H1 (cell line): ENCODE measurements at regions not wholly inside any gene's neighbourhood (a gene's known extent, or its start where the extent isn't known, plus 50 kb on each side); places are given as distances from the start of the nearest gene placed in this dataset.

Experiments used
- CTCF ChIA-PET: fragments of 300-600 bp; sonication (Branson Sonifier 250); formaldehyde crosslinking; loops from one replicate; lab custom pipeline; 2021; ENCODE audit not compliant: partially characterized antibody; lab: Charles Lee
- POLR2A ChIA-PET: fragments of 300-600 bp; sonication (Branson Sonifier 250); formaldehyde crosslinking; loops from one replicate; lab custom pipeline; 2021; ENCODE audit warnings: inconsistent platforms; ENCODE audit not compliant: partially characterized antibody; lab: Charles Lee
- DNase-seq, 2 experiments: peaks; one replicate each; pipeline versions ENCODE4 v3.0.0 to v3.0.0-alpha.2; 2010 to 2022; ENCODE audit warnings: low spot score in 2 of 2, low read depth in 1 of 2, mixed read lengths in 1 of 2
- FAIRE-seq: peaks from 2 replicates; lab custom pipeline; 2011; peaks lifted over from hg19 to GRCh38; lab: Jason Lieb, UNC
- H2AFZ ChIP-seq: 2 replicates; pipeline ENCODE4 v1.8.1; 2012; ENCODE audit warnings: low read length, inconsistent platforms
- H2AK5ac ChIP-seq: 2 replicates; pipeline ENCODE4 v1.6.1; 2013; ENCODE audit warnings: low read depth, low read length
- H2BK120ac ChIP-seq: replicated peaks from 2 replicates; pipeline ENCODE3; 2013; ENCODE audit warnings: low read depth, low read length, inconsistent platforms
- H2BK12ac ChIP-seq: 2 replicates; pipeline ENCODE4 v1.6.1; 2013; ENCODE audit warnings: low read depth, low read length
- H2BK15ac ChIP-seq: 2 replicates; pipeline ENCODE4 v1.6.1; 2013; ENCODE audit warnings: low read length
- H2BK20ac ChIP-seq: 2 replicates; pipeline ENCODE4 v1.6.1; 2013; ENCODE audit warnings: low read length
- H2BK5ac ChIP-seq: 2 replicates; pipeline ENCODE4 v1.6.1; 2013; ENCODE audit warnings: low read depth, low read length
- H3K14ac ChIP-seq: 2 replicates; pipeline ENCODE4 v1.6.1; 2013; ENCODE audit warnings: inconsistent platforms; ENCODE audit not compliant: insufficient read length
- H3K18ac ChIP-seq: 2 replicates; pipeline ENCODE4 v1.6.1; 2013; ENCODE audit warnings: low read length; ENCODE audit errors: extremely low read depth
- H3K23ac ChIP-seq: 2 replicates; pipeline ENCODE4 v1.6.1; 2013; ENCODE audit warnings: inconsistent platforms; ENCODE audit not compliant: insufficient read length
- H3K23me2 ChIP-seq: 2 replicates; pipeline ENCODE4 v1.6.1; 2013; ENCODE audit warnings: low read depth, low read length
- H3K27ac ChIP-seq: 2 replicates; pipeline ENCODE4 v1.6.1; 2011; ENCODE audit warnings: low read depth, low read length, inconsistent platforms
- H3K27me3 ChIP-seq, 4 experiments: replicated peaks in 1 of 4; 1 replicate in 1 of 4; 2 replicates in 3 of 4; pipeline versions ENCODE4 v1.6.1 to v1.8.1; 2011 to 2013; ENCODE audit warnings: low read length in 3 of 4, mild to moderate bottlenecking in 3 of 4, inconsistent platforms in 2 of 4, mixed read lengths in 2 of 4, moderate library complexity in 1 of 4; ENCODE audit not compliant: control insufficient read depth in 3 of 4, insufficient read depth in 3 of 4; ENCODE audit errors: extremely low read depth in 1 of 4
- H3K36me3 ChIP-seq, 4 experiments: 2 replicates each; pipeline versions ENCODE4 v1.6.1 to v1.8.1; 2011 to 2013; ENCODE audit warnings: mild to moderate bottlenecking in 4 of 4, low read length in 3 of 4, moderate library complexity in 2 of 4, control low read depth in 1 of 4, inconsistent platforms in 1 of 4; ENCODE audit not compliant: insufficient read depth in 4 of 4, control insufficient read depth in 2 of 4
- H3K4ac ChIP-seq: replicated peaks from 2 replicates; pipeline ENCODE3; 2013; ENCODE audit warnings: low read length, low read depth, mixed read lengths, inconsistent platforms; ENCODE audit not compliant: insufficient read length
- H3K4me1 ChIP-seq, 4 experiments: replicated peaks in 1 of 4; 1 replicate in 1 of 4; 2 replicates in 3 of 4; pipeline versions ENCODE4 v1.6.1 to v1.8.1; 2011 to 2013; ENCODE audit warnings: low read length in 3 of 4, inconsistent platforms in 2 of 4, mixed read lengths in 1 of 4; ENCODE audit not compliant: insufficient read depth in 4 of 4, control insufficient read depth in 3 of 4
- H3K4me2 ChIP-seq, 2 experiments: 2 replicates each; pipeline versions ENCODE4 v1.6.1 to v1.8.1; 2011 to 2013; ENCODE audit warnings: low read depth in 2 of 2, low read length in 2 of 2, control low read depth in 1 of 2, inconsistent platforms in 1 of 2, mild to moderate bottlenecking in 1 of 2; ENCODE audit not compliant: insufficient read depth in 1 of 2
- H3K4me3 ChIP-seq, 4 experiments: fragments of 200-600, 300-600 bp in 1 of 4; sonication (generic), shearing (Covaris generic), sonication (Bioruptor Twin) in 1 of 4; 2 replicates each; pipeline versions ENCODE4 v1.5.1 to v1.8.1; 2011 to 2016; ENCODE audit warnings: low read length in 4 of 4, low read depth in 3 of 4, control low read depth in 2 of 4, inconsistent platforms in 2 of 4, mild to moderate bottlenecking in 2 of 4, mixed read lengths in 1 of 4, moderate library complexity in 1 of 4; ENCODE audit not compliant: insufficient read depth in 2 of 4; ENCODE audit errors: extremely low read depth in 1 of 4
- H3K56ac ChIP-seq: replicated peaks from 2 replicates; pipeline ENCODE3; 2013; ENCODE audit warnings: low read depth, mild to moderate bottlenecking, mixed read lengths, low read length, inconsistent platforms; ENCODE audit not compliant: insufficient read length
- H3K79me1 ChIP-seq: 2 replicates; pipeline ENCODE4 v1.6.1; 2013; ENCODE audit warnings: low read depth, low read length, control low read depth
- H3K79me2 ChIP-seq, 2 experiments: 2 replicates each; pipeline versions ENCODE4 v1.6.1 to v1.8.1; 2012 to 2013; ENCODE audit warnings: low read length in 2 of 2, mild to moderate bottlenecking in 2 of 2, inconsistent platforms in 1 of 2; ENCODE audit not compliant: insufficient read depth in 2 of 2, control insufficient read depth in 1 of 2
- H3K9ac ChIP-seq, 4 experiments: replicated peaks in 1 of 4; 1 replicate in 1 of 4; 2 replicates in 3 of 4; pipeline versions ENCODE4 v1.6.1 to v1.8.1; 2011 to 2013; ENCODE audit warnings: low read depth in 3 of 4, low read length in 3 of 4, control low read depth in 2 of 4, mild to moderate bottlenecking in 2 of 4, moderate library complexity in 2 of 4, inconsistent platforms in 1 of 4; ENCODE audit errors: extremely low read depth in 1 of 4
- H3K9me3 ChIP-seq, 2 experiments: 2 replicates each; pipeline versions ENCODE4 v1.6.1 to v1.8.1; 2012 to 2013; ENCODE audit warnings: mild to moderate bottlenecking in 2 of 2, moderate library complexity in 2 of 2, control low read depth in 1 of 2, inconsistent platforms in 1 of 2, low read depth in 1 of 2, low read length in 1 of 2, mixed read lengths in 1 of 2; ENCODE audit not compliant: insufficient read depth in 2 of 2
- H4K20me1 ChIP-seq, 2 experiments: replicated peaks in 1 of 2; 2 replicates each; pipeline versions ENCODE3 to v1.8.1; 2011 to 2013; ENCODE audit warnings: inconsistent platforms in 2 of 2, low read length in 2 of 2, mild to moderate bottlenecking in 1 of 2; ENCODE audit not compliant: insufficient read depth in 2 of 2, control insufficient read depth in 1 of 2
- H4K5ac ChIP-seq: 2 replicates; pipeline ENCODE4 v1.6.1; 2013; ENCODE audit warnings: low read length, low read depth, mixed read lengths, inconsistent platforms; ENCODE audit not compliant: insufficient read length
- H4K8ac ChIP-seq: 2 replicates; pipeline ENCODE4 v1.8.0; 2013; ENCODE audit warnings: mild to moderate bottlenecking, moderate library complexity, low read length, inconsistent platforms; ENCODE audit not compliant: insufficient read depth; ENCODE audit errors: extremely low read depth
- H4K91ac ChIP-seq: replicated peaks from 2 replicates; pipeline ENCODE3; 2013; ENCODE audit warnings: low read length, mixed read lengths, inconsistent platforms; ENCODE audit not compliant: insufficient read length
- CBX8 ChIP-seq: fragments of 300-800, 300-1000 bp; sonication (generic); IDR thresholded peaks from 2 replicates; pipeline ENCODE4 v1.7.1; 2016; ENCODE audit warnings: low read depth, low read length, borderline replicate concordance
- CEBPB ChIP-seq: IDR thresholded peaks from 2 replicates; pipeline ENCODE4 v1.6.1; 2012; ENCODE audit warnings: low read depth, low read length
- FOSL1 ChIP-seq: IDR thresholded peaks from 2 replicates; pipeline ENCODE4 v1.6.1; 2011; ENCODE audit warnings: mild to moderate bottlenecking, low read depth, low read length, moderate library complexity; ENCODE audit not compliant: insufficient read depth
- GABPA ChIP-seq: IDR thresholded peaks from 2 replicates; pipeline ENCODE4 v1.6.1; 2011; ENCODE audit warnings: mild to moderate bottlenecking, low read length, moderate library complexity, borderline replicate concordance; ENCODE audit not compliant: insufficient read depth
- GTF2F1 ChIP-seq: IDR thresholded peaks from 2 replicates; pipeline ENCODE4 v1.6.1; 2012; ENCODE audit warnings: low read depth, low read length, improper control_type of control experiment, borderline replicate concordance
- HDAC2 ChIP-seq, 2 experiments: fragments of 300-600 bp in 1 of 2; sonication (generic) in 1 of 2; IDR thresholded peaks; 2 replicates each; pipeline ENCODE4 v1.6.1; 2011 to 2012; ENCODE audit warnings: low read depth in 2 of 2, low read length in 2 of 2, mild to moderate bottlenecking in 2 of 2, moderate library complexity in 2 of 2, borderline replicate concordance in 1 of 2, inconsistent platforms in 1 of 2
- POLR2AphosphoS5 ChIP-seq: IDR thresholded peaks from 2 replicates; pipeline ENCODE4 v1.6.1; 2011; ENCODE audit warnings: low read depth, low read length
- SAP30 ChIP-seq: fragments of 300-600 bp; sonication (generic); IDR thresholded peaks from 2 replicates; pipeline ENCODE4 v1.7.1; 2012; ENCODE audit warnings: low read length, moderate library complexity, mild to moderate bottlenecking, inconsistent platforms; ENCODE audit not compliant: insufficient read depth, insufficient replicate concordance
- SRF ChIP-seq: IDR thresholded peaks from 2 replicates; pipeline ENCODE4 v1.6.1; 2011; ENCODE audit warnings: mild to moderate bottlenecking, low read depth, low read length, moderate library complexity
- TAF1 ChIP-seq: IDR thresholded peaks from 2 replicates; pipeline ENCODE4 v1.6.1; 2011; ENCODE audit warnings: mild to moderate bottlenecking, low read depth, low read length
- TCF12 ChIP-seq: IDR thresholded peaks from 2 replicates; pipeline ENCODE4 v1.6.1; 2011; ENCODE audit warnings: low read depth, mild to moderate bottlenecking, low read length
- YY1 ChIP-seq: IDR thresholded peaks from 2 replicates; pipeline ENCODE4 v1.6.1; 2011; ENCODE audit warnings: low read depth, mild to moderate bottlenecking, low read length
- WGBS, 2 experiments: shearing (Covaris generic) in 1 of 2; methylation state at CpG; one replicate each; pipeline versions ENCODE4 v1.1.6 to v1.1.7; 2013 to 2015; ENCODE audit warnings: low lambda C conversion rate in 2 of 2, mixed read lengths in 2 of 2, inconsistent platforms in 1 of 2, low coverage in 1 of 2, missing lambda C conversion rate in 1 of 2; ENCODE audit not compliant: insufficient replicate concordance in 2 of 2, insufficient coverage in 1 of 2, insufficient read length in 1 of 2; ENCODE audit errors: extremely low coverage in 1 of 2, missing lambda C conversion rate in 1 of 2; 5-methylcytosine and 5-hydroxymethylcytosine counted together
- TF ChIP-seq, protein P1 (sequence below): IDR thresholded peaks from 2 replicates; pipeline ENCODE4 v1.6.1; 2012; ENCODE audit warnings: inconsistent platforms

DNA sequence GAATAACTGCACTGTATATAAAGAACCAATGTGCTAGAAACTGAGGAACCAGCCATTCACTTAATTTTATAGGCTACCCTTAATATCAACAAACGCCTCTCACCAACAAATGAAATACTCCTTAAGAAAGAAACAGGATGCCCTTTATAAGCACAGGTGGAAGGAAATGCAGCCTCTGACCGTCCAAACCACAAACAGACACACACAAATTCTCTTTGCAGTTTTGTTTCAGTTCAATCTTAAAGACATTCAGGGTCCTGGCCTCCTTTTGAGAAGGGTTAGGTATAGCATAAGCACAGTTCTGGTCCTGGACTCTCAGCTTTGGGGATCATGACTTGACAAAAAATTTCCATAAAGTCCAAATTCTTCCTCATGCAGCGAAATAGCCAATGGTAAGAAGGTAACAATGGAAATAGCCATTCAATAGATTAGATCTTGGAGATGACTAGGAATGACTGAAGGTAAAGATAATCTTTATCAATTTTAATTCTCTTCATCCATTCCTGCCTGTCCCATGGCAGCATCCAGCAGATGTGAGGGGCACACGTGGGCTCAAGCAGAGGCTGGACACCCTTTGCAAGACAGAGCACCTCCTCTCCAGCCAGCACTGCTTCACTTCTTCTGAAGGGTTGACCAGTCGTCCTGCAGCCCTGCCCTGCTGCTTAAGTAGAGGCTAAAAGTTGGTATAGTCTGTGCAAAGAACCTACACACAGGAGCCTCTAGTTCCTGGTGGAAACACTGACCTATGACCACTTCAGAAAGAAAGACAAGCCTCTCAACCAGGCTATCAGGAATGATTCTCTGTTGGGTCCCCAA lies 123.9 kb downstream of the CD83 start:
- no peaks in the 10 kb centered on the region for H3K79me1 ChIP-seq
- H2BK20ac ChIP-seq = no peak overlapping the region
- H3K27me3 ChIP-seq = no peaks in the 10 kb centered on the region
- H4K5ac ChIP-seq = no peak overlapping the region
- WGBS, 2 experiments = 88% methylated on average over 5 of the region's 5 CpGs; no CpG with 5 or more reads in 1 of the 2 experiments
- H3K23me2 ChIP-seq = no peaks in the 10 kb centered on the region
- H2BK12ac ChIP-seq = no peak overlapping the region
- peaks cover 0 to 3% (median 0%) of the 10 kb centered on the region in 4 experiments; a peak in 1 of 7 replicates for H3K4me1 ChIP-seq
- H3K9ac ChIP-seq = no peak overlapping the region
- no peak overlapping the region for H2AFZ ChIP-seq
- H2BK5ac ChIP-seq = no peak overlapping the region
- H3K36me3 ChIP-seq = no peaks in the 10 kb centered on the region
- H3K4me3 ChIP-seq = no peak overlapping the region
- ChIA-PET CTCF (interaction anchor here (0.6 to 1.1 kb wide), 2 partner anchors 9 to 11 kb away, joined by 3 to 5 read pairs; no protein-coding TSS in a partner anchor), POLR2A (no interaction called here)
- FAIRE-seq (no peak), DNase-seq (peak in 1 of 2 experiments; percentile 20)
- H3K23ac ChIP-seq = no peak overlapping the region
- H2AK5ac ChIP-seq = no peak overlapping the region
- H3K14ac ChIP-seq = no peak overlapping the region
- H4K8ac ChIP-seq = no peak overlapping the region
- no peaks in the 10 kb centered on the region for H4K20me1 ChIP-seq
- no peak overlapping the region for H4K91ac ChIP-seq
- no peak overlapping the region for H3K4ac ChIP-seq
- no peak overlapping the region for H2BK120ac ChIP-seq
- no peaks in the 10 kb centered on the region for H3K79me2 ChIP-seq
- H3K4me2 ChIP-seq = no peak overlapping the region
- no peak overlapping the region for H3K27ac ChIP-seq
- H3K56ac ChIP-seq = no peak overlapping the region
- no peaks in the 10 kb centered on the region for H3K9me3 ChIP-seq
- H2BK15ac ChIP-seq = no peak overlapping the region
- H3K18ac ChIP-seq = no peak overlapping the region
- no peak for TF ChIP-seq GABPA
- no peak for TF ChIP-seq CBX8
- TF ChIP-seq GTF2F1 = no peak
- no peak for TF ChIP-seq TCF12
- TF ChIP-seq, protein P1, sequence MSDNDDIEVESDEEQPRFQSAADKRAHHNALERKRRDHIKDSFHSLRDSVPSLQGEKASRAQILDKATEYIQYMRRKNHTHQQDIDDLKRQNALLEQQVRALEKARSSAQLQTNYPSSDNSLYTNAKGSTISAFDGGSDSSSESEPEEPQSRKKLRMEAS = no peak
- TF ChIP-seq FOSL1 = no peak
- TF ChIP-seq CEBPB = no peak
- no peak for TF ChIP-seq HDAC2 (IDR thresholded peaks at IDR 0.05; ENCODE audit: borderline replicate concordance in 1 of 2, low read depth in 2 of 2, low read length in 2 of 2)
- TF ChIP-seq YY1 = no peak
- TF ChIP-seq TAF1 = no peak
- no peak for TF ChIP-seq SRF
- no peak for TF ChIP-seq SAP30
- TF ChIP-seq POLR2AphosphoS5 = no peak
